Left lobe of liver (tissue), 2 donors: ENCODE measurements at regions not wholly inside any gene's neighbourhood (a gene's known extent, or its start where the extent isn't known, plus 50 kb on each side); places are given as distances from the start of the nearest gene placed in this dataset.
"Not testable (repeated sequence)": the region's sequence is repeated elsewhere in the genome, so short reads cannot be mapped to it uniquely, and the experiment has no call there.

ENCODE experiments used
- ATAC-seq: fragments of 200-7000 bp; cut with Tn5 transposase; one replicate; pipeline ENCODE4 v1.9.1; 2020; ENCODE audit warnings: mild to moderate bottlenecking, moderate library complexity
- DNase-seq: peaks from one replicate; pipeline ENCODE4 v3.0.0-alpha.2; 2020; ENCODE audit warnings: low spot score
- donor health status: DM: no; HTN: no; CAD: no; lungs with moderate emphysema.
- donor health status: DM: no; HTN: yes; CAD: no.

DNA sequence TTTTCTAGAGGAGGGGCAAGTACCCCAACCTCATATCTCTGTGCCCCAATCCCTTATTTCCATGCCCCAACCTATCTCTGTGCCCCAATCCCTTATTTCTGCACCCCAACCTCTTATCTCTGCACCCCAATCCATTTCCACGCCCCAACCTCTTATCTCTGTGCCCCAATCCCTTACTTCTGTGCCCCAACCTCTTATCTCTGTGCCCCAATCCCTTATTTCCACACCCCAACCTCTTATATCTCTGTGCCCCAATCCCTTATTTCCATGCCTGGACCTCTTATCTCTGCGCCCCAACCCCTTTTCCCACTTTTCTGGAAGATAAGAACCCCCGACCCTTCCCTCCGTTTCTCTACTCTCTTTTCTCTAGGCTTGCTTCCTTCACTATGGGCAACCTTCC is 199.0 kb downstream of the JRKL start:
- DNase-seq, ATAC-seq: not testable (repeated sequence)

DNA sequence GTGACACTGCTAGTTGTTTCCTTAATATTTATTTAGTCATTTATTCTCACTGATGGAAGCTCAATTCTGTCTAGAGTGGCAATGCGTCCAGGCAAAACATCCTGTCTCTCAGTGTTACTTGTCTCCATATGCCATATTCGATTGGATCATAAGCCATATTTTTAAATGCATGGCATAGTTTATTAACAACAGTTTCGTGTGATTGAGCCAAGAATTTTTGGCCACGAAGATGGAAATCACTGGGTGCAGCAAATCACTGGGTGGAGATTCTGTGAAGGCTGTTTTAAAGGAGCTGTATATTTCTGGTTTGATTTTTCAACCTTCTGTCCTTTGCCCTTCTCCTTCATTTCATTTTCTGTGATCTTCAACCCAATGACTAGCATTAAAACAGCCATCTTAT is 205.2 kb downstream of the JRKL start:
- ATAC-seq (no peak), DNase-seq (no peak)

- ATAC-seq (no peak), DNase-seq (no peak)
Measured at GRCh38 chr11:96607864-96608558, 218.2 kb downstream of the JRKL start.

DNA sequence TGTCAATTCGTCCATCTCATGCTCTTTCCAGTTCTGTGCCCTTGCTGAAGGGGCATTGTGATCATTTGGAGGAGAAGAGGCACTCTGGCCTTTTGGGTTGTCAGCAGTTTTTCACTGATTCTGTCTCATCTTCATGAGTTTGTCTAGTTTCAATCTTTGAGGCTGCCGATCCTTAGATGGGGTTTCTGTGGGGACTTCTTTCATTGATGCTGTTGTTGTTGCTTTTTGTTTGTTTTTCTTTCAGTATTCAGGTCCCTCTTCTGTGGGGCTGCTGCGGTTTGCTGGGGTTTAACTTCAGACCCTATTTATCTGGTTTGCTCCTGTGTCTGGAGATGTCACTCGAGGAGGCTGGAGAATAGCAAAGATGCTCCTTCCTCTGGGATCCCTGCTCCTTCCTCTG is 224.3 kb downstream of the JRKL start:
- no peak for DNase-seq
- ATAC-seq = no peak

DNA sequence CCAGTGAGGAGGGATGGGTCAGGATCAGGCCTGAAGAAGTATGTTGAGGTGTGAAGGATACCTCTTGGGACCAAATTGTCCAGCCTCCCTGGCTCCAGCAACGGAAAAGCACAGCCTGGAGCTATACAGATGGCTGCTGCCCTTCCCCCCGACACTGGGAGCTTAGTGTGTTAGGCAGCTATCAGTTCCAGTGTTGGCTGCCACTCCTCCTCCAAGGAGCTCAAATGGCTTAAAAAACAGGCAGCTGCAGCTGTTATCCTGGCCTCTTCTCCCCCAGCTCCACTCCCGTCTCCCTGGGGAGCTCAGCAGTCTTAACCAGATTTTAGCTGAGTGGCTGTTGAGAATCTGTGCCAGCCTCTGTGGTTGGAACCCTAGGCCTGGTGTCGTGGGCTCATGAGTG is 225.0 kb downstream of the JRKL start:
- DNase-seq (no peak), ATAC-seq (no peak)

DNA sequence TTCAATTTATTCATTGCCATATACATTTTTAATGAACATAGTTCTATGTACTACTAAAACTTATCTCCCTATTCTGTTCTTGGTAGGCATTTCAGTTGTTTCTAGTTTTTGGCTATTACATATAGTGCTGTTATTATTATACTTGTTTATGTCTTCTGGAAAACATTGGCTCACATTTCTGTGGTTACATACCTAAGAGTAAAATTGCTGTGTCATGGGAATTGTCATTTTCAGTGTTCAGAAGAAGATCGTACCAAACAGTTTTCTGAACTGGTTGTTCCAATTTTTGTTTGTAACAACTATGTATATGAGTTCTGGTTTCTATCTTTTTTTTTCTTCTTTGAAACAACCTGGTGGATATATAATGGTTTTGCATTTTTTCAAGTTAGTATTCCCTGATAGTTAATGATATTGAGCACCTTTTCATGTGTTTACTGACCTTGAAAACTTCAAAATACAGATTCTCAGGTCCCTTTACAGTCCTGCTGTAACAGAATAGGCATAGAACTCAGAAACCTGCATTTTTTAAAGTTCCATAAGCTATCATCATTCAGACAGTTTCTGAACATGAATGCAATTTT is 230.7 kb downstream of the JRKL start:
- DNase-seq (no peak), ATAC-seq (no peak)

- no peak for DNase-seq
- ATAC-seq = no peak
Measured at GRCh38 chr11:96621161-96621560, 231.3 kb downstream of the JRKL start.

- no peak for ATAC-seq
Measured at GRCh38 chr11:96622026-96622634, 232.3 kb downstream of the JRKL start.

GRCh38 chr11:96624126-96624525 is 234.3 kb downstream of the JRKL start:
- ATAC-seq = no peak
- DNase-seq = no peak

More at GRCh38 chr11:96622026-96622634, 232.3 kb downstream of the JRKL start:
- no peak for DNase-seq

DNA sequence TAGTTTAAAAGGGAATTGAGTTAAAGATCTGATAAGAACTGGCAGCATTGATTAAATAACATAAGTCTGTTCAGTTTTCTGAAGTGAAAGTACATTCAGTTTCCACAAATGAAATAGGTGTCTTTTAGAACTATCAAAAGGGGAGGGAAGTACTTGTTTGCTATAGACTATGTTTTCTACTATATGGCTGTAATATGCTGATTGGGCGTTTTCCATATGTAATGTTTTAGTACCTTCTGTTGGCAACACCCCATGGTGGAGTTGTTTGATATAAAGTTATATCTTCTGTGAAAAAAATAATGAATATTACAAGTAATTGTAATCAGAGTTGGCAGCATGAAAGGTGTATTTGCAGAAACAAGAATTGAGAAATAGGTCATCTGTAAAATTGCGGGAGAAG is 237.6 kb downstream of the JRKL start:
- DNase-seq (no peak), ATAC-seq (no peak)

DNA sequence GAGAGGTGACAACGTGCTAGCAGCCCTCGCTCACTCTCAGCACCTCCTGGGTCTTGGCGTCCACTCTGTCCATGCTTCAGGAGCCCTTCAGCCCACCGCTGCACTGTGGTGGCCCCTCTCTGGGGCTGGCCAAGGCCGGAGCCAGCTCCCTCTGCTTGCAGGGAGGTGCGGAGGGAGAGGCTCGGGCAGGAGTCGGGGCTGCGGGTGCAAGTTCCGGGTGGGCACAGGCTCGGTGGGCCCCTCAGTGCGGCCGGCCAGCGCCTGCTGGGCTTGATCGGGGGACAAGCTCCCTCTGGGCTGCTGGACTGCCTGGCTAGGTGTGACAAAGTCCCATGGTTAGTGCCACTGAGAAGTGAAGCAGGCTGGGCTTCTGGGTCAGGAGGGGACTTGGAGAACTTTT is 245.8 kb downstream of the JRKL start:
- DNase-seq = no peak
- ATAC-seq = no peak

GRCh38 chr11:96641261-96641660 is 251.4 kb downstream of the JRKL start:
- DNase-seq = no peak
- no peak for ATAC-seq

DNA sequence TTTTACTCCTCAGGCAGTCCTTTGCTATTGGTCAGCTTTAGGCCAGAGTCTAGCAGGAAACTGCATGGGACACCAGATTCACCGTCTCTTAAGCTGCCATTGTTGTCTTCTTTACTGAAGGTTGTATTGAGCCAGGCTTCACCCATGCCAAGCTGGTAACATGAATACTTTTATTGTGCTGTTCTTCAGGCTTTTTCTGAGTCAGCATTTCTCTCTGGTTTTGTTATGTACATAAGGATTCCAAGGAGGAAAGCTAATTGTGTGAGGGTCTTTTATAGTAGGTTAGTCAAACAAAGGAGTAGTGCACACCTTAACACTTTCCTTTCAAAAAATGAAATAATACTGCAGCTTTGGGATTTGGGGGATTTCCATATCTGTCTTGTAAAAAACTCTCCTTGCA is 252.8 kb downstream of the JRKL start:
- DNase-seq = no peak
- ATAC-seq = no peak

- ATAC-seq (no peak), DNase-seq (no peak)
Measured at GRCh38 chr11:96643173-96643572, 253.4 kb downstream of the JRKL start.

GRCh38 chr11:96647621-96648020 is 257.8 kb downstream of the JRKL start:
- ATAC-seq (no peak), DNase-seq (no peak)

- no peak for DNase-seq
- no peak for ATAC-seq
Measured at GRCh38 chr11:96648991-96649390, 259.2 kb downstream of the JRKL start.

GRCh38 chr11:96652516-96652915 is 262.7 kb downstream of the JRKL start:
- DNase-seq (no peak), ATAC-seq (no peak)

GRCh38 chr11:96655474-96655873 is 265.7 kb downstream of the JRKL start:
- DNase-seq (no peak), ATAC-seq (no peak)

DNA sequence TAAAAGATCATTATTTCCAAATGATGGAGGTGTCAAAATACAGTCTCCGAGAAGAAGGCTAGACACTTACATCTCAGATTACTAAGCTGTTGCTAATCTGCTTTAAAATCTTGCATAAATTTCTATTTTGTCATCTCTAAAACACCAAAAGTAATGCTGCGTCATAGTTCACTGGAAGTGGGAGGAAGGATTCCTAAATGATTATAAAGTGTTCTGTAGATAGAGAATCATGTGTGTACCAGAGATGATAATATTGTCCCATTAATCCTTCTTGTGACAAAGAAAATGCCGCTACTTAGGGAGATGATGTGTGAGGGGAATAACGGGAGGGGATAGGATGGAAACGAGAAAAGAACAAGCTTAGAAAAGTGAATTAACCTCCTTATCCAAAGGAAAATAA is 268.6 kb downstream of the JRKL start:
- ATAC-seq = no peak
- DNase-seq = no peak

DNA sequence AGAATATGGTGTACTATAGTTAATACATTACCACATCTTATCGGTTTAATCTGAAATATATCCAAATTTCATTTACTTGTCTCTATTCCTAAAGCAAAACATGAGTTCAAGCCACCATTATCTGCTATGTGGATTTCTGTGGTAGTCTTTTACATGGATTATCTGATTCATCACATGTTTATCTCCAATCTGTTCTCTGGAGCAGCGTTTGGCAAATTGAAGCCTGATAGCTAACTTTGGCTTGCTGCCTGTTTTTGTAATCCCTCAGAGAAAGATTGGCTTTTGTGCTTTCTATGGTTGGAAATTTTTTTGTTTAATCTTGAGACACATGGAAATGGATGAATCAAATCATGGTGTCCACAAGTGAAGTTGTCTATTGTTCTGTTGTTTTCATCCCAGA is 274.3 kb downstream of the JRKL start:
- ATAC-seq = no peak
- DNase-seq = no peak

GRCh38 chr11:96680211-96681018 is 290.6 kb downstream of the JRKL start:
- ATAC-seq (no peak), DNase-seq (no peak)
